GM12864 (cell line): ENCODE measurements at regions not wholly inside any gene's neighbourhood (a gene's known extent, or its start where the extent isn't known, plus 50 kb on each side); places are given as distances from the start of the nearest gene placed in this dataset.
"Not testable (repeated sequence)": the region's sequence is repeated elsewhere in the genome, so short reads cannot be mapped to it uniquely, and the experiment has no call there.

ENCODE experiments used
- DNase-seq: peaks from one replicate; pipeline ENCODE4 v3.0.0-alpha.2; 2011; ENCODE audit warnings: low read depth
- H3K4me3 ChIP-seq: 2 replicates; pipeline ENCODE4 v1.5.1; 2011; ENCODE audit warnings: mild to moderate bottlenecking, low read depth, low read length, control low read depth
- CTCF ChIP-seq: IDR thresholded peaks from 2 replicates; pipeline ENCODE4 v1.5.1; 2011; ENCODE audit warnings: low read depth, mild to moderate bottlenecking, moderate library complexity, low read length, control low read depth, inconsistent platforms; ENCODE audit errors: missing control alignments

GRCh38 chr1:38183096-38183495 is 136.5 kb upstream of the POU3F1 start:
- no peak for TF ChIP-seq CTCF
- H3K4me3 ChIP-seq = no peak overlapping the region
- no peak for DNase-seq

- not testable (repeated sequence) for H3K4me3 ChIP-seq, DNase-seq
Measured at GRCh38 chr1:38180388-38180787, 133.8 kb upstream of the POU3F1 start.

- no peak overlapping the region for H3K4me3 ChIP-seq
- TF ChIP-seq CTCF = no peak
- DNase-seq = no peak
Measured at GRCh38 chr1:38179483-38179882, 132.9 kb upstream of the POU3F1 start.

- H3K4me3 ChIP-seq = no peak overlapping the region
- DNase-seq = no peak
- TF ChIP-seq CTCF = no peak
Measured at GRCh38 chr1:38178216-38178615, 131.6 kb upstream of the POU3F1 start.

GRCh38 chr1:38175121-38175520 is 128.5 kb upstream of the POU3F1 start:
- DNase-seq = no peak
- TF ChIP-seq CTCF = no peak
- H3K4me3 ChIP-seq = no peak overlapping the region

- DNase-seq = no peak
- H3K4me3 ChIP-seq = no peak overlapping the region
- TF ChIP-seq CTCF = no peak
Measured at GRCh38 chr1:38173848-38174247, 127.3 kb upstream of the POU3F1 start.

GRCh38 chr1:38173157-38173831 is 126.7 kb upstream of the POU3F1 start:
- no peak overlapping the region for H3K4me3 ChIP-seq
- no peak for TF ChIP-seq CTCF
- peak; percentile 27 for DNase-seq
